ENCODE measurements at regions not wholly inside any gene's neighbourhood (a gene's known extent, or its start where the extent isn't known, plus 50 kb on each side); places are given as distances from the start of the nearest gene placed in this dataset.

GRCh38 chr13:106172176-106172905 lies 363.1 kb downstream of the EFNB2 start:
- TF ChIP-seq CTCF (IDR thresholded peaks at IDR 0.05 in 2 of 3, conservative IDR thresholded peaks at IDR 0.05 in 1 of 3; ENCODE audit: borderline replicate concordance in 1 of 3, insufficient read depth in 1 of 3, low read depth in 2 of 3, low read length in 2 of 3) (no peak), RAD21 (IDR thresholded peaks at IDR 0.05; ENCODE audit: low read depth) (no peak), ZNF274 (IDR thresholded peaks at IDR 0.05; ENCODE audit: low read depth, low read length) (no peak), POLR2AphosphoS5 (IDR thresholded peaks at IDR 0.05; ENCODE audit: low read depth, low read length) (no peak), TCF7L2 (IDR thresholded peaks at IDR 0.05; ENCODE audit: borderline replicate concordance, extremely low read depth, insufficient read depth, insufficient read length) (no peak), EZH2phosphoT487 (IDR thresholded peaks at IDR 0.05; ENCODE audit: borderline replicate concordance) (no peak), ZBTB33 (IDR thresholded peaks at IDR 0.05; ENCODE audit: extremely low read depth, insufficient replicate concordance, low read length) (no peak), ATF3 (IDR thresholded peaks at IDR 0.05) (no peak), SIN3A (IDR thresholded peaks at IDR 0.05; ENCODE audit: low read depth) (no peak), ELF1 (IDR thresholded peaks at IDR 0.05; ENCODE audit: borderline replicate concordance, low read depth) (no peak), EZH2 (IDR thresholded peaks at IDR 0.05) (no peak), MAX (IDR thresholded peaks at IDR 0.05) (no peak), FOSL1 (IDR thresholded peaks at IDR 0.05; ENCODE audit: low read depth) (no peak), SRF (IDR thresholded peaks at IDR 0.05; ENCODE audit: low read depth) (no peak)

Measured in HCT116 (cell line).